ENCODE measurements at regions not wholly inside any gene's neighbourhood (a gene's known extent, or its start where the extent isn't known, plus 50 kb on each side); places are given as distances from the start of the nearest gene placed in this dataset.

DNA sequence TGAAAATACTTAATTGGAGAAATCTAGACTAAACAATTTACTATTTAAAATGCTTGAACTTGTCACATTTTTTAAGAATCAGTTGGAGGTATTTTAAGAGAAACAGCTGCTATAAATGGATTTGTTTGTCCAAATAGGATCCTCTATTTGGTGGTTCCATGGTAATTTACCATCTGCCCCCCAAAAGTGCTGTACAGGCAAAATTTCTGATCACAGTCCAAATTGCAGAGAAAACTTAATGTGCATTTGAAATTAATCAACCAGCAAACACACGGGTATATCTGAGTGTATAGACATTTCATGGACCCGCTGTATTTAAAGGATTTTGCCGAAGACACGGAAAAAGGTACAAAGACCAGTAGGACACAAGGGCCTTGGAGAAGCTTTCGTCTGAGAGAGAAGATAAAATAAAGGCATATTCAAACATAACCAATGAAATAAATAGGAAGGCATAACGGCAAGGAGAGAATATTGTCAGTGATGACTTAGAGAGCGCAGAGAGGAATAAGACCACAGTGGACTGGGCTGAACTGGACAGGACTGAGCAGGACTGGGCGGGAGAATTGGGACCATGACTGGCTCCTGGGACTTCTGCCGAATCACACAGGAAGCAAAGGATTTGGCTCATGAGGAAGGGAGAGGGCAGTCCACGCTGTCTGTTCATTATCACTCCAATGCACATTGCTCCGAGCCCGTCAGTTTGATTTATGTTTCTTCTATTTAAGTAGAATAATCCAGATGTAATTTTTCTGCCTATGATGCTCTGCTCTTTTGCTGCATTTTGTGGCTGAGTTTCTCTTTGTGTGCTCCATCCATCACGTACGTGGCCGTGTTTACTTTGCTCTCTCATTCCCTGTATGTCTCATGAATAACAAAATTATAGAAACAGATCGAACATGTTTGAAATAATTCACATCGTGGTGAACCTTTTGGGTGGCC, 112.8 kb downstream of the PRLHR start:
- Histone ChIP-seq H3K9me3 (ENCODE audit: low read length) (no peaks in the 10 kb centered on the region), H3K79me2 (ENCODE audit: insufficient read depth, low read length) (no peaks in the 10 kb centered on the region), H3K4me2 (ENCODE audit: low read depth, low read length) (no peak overlapping the region), H3K4me1 (ENCODE audit: insufficient read depth, low read length) (no peaks in the 10 kb centered on the region), H3K27ac (ENCODE audit: extremely low read length, insufficient read depth, low read length) (no peak overlapping the region), H4K20me1 (ENCODE audit: insufficient read depth, low read length) (no peaks in the 10 kb centered on the region), H3K9ac (ENCODE audit: insufficient read depth, low read depth, low read length) (no peak overlapping the region), H3K27me3 (ENCODE audit: control insufficient read depth in 1 of 2, insufficient read depth in 2 of 2, low read length in 2 of 2) (no peaks in the 10 kb centered on the region; a peak in 1 of 5 replicates), H3K4me3 (replicated peaks in 1 of 3; ENCODE audit: insufficient read depth in 1 of 3, low read depth in 2 of 3, low read length in 3 of 3) (no peak overlapping the region), H3K36me3 (replicated peaks in 1 of 2; ENCODE audit: control insufficient read depth in 1 of 2, insufficient read depth in 2 of 2, low read length in 2 of 2) (no peaks in the 10 kb centered on the region), H2AFZ (ENCODE audit: low read length) (no peak overlapping the region)
- TF ChIP-seq IRF2 (CRISPR knock-in tag; IDR thresholded peaks at IDR 0.05), result no peak
- TF ChIP-seq ZMYM4 (CRISPR knock-in tag; IDR thresholded peaks at IDR 0.05), result no peak
- TF ChIP-seq MAFK (conservative IDR thresholded peaks at IDR 0.05 in 1 of 2, IDR thresholded peaks at IDR 0.05 in 1 of 2; ENCODE audit: low read length in 2 of 2), result peak in 1 of 2 experiments; percentile 51; a peak in 2 of 4 replicates
- BruUV-seq (replicated peaks), result no TSS peak
- in situ Hi-C loops (cut with HindIII; ENCODE audit: extremely low pct_ligation_motif_present, low pct_unique_long_range_greater_than_20kb) (no loop called here), intact Hi-C loops (cut with micrococcal nuclease; ENCODE audit: unreplicated experiment) (no loop called here)
- FAIRE-seq (no peak), DNase-seq (ENCODE audit: low spot score) (no peak), ATAC-seq (no peak)
- ChIA-PET CTCF (ENCODE audit: low intra/inter-chr PET ratio, low total read pairs) (no interaction called here), POLR2A (no interaction called here)
- 20% methylated on average over 17 of the region's 17 CpGs for WGBS (ENCODE audit: low lambda C conversion rate)

DNA sequence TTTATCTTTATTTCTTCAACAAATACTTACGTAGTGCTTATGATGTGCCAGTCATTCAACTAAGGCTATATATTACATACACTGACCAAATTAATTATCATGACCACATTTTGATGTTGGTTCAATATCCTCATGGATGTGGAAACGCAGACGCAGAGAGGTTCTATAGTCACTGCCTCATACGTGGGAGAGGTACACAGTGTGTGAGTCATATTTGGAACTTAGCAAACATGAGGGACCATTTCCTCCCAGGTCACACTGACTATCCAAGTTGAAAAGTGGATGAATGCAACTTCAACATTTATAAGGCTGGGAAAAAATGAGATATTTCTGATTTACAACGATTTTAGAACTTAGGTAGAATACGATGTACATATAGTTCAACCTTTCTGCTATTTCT, 113.6 kb downstream of the PRLHR start:
- Histone ChIP-seq H3K9ac (ENCODE audit: insufficient read depth, low read depth, low read length) (no peak overlapping the region), H3K4me2 (ENCODE audit: low read depth, low read length) (no peak overlapping the region), H3K27ac (ENCODE audit: extremely low read length, insufficient read depth, low read length) (no peak overlapping the region), H3K36me3 (replicated peaks in 1 of 2; ENCODE audit: control insufficient read depth in 1 of 2, insufficient read depth in 2 of 2, low read length in 2 of 2) (no peaks in the 10 kb centered on the region), H4K20me1 (ENCODE audit: insufficient read depth, low read length) (no peaks in the 10 kb centered on the region), H3K79me2 (ENCODE audit: insufficient read depth, low read length) (no peaks in the 10 kb centered on the region), H3K4me3 (replicated peaks in 1 of 3; ENCODE audit: insufficient read depth in 1 of 3, low read depth in 2 of 3, low read length in 3 of 3) (no peak overlapping the region), H3K9me3 (ENCODE audit: low read length) (no peaks in the 10 kb centered on the region), H3K4me1 (ENCODE audit: insufficient read depth, low read length) (no peaks in the 10 kb centered on the region), H2AFZ (ENCODE audit: low read length) (no peak overlapping the region), H3K27me3 (ENCODE audit: control insufficient read depth in 1 of 2, insufficient read depth in 2 of 2, low read length in 2 of 2) (no peaks in the 10 kb centered on the region; a peak in 1 of 5 replicates)
- FAIRE-seq (no peak), DNase-seq (ENCODE audit: low spot score) (no peak), ATAC-seq (no peak)
- in situ Hi-C loops (cut with HindIII; ENCODE audit: extremely low pct_ligation_motif_present, low pct_unique_long_range_greater_than_20kb) (no loop called here), intact Hi-C loops (cut with micrococcal nuclease; ENCODE audit: unreplicated experiment) (no loop called here)
- ChIA-PET CTCF (ENCODE audit: low intra/inter-chr PET ratio, low total read pairs) (no interaction called here), POLR2A (no interaction called here)
- WGBS (ENCODE audit: low lambda C conversion rate), result 3% methylated on average over 6 of the region's 6 CpGs
- TF ChIP-seq ZIK1 (CRISPR knock-in tag; IDR thresholded peaks at IDR 0.05; ENCODE audit: borderline replicate concordance, low read depth), result no peak
- 0 out of 2 replicates have a peak, but pooled peaks have one; percentile 16 for TF ChIP-seq FOSL2 (CRISPR knock-in tag; IDR thresholded peaks at IDR 0.05)
- no TSS peak for BruUV-seq (replicated peaks)
